Fibroblast of skin of scalp (primary cell): ENCODE measurements at regions not wholly inside any gene's neighbourhood (a gene's known extent, or its start where the extent isn't known, plus 50 kb on each side); places are given as distances from the start of the nearest gene placed in this dataset.

Experiments used
- DNase-seq: peaks from one replicate; pipeline ENCODE4 v3.0.0-alpha.2; 2013

DNA sequence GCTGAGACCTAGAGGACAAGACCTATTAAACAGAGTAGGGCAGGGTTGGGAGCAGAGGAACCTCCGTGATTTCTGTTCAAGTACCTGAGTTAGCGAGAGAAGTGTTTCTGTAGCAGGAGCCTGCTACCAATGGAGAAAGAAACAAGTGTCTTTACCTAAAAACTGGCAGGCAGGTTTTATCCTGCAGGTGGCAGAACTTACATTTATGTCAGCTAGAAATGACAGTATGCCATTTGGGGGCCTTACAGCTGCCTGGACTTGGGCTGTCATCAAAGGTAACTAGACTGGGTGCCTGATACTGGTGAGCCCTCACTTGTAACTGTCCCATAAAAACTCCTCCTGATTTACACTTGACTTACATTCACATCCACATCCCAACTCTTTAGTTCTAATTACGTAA lies 185.3 kb upstream of the MIR17HG start:
- no peak for DNase-seq

DNA sequence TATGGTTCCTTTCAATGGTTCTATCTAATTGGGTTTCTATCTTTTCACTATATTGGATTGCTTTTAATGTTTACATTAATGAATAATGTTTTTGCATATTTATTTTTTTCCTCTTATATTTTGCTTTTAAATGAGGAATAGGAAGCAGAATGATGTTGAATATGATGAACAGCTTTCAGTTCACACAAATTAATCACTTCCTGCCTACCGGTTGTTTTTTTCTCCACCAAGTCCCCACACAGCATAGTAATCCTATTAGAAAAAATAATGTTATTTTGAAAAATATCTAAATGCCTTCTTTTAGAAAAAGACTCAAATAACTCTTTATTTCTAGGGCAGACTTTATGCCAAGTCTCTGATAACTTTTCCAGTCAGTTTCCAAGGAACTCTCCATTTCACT lies 184.9 kb upstream of the MIR17HG start:
- DNase-seq = no peak

DNA sequence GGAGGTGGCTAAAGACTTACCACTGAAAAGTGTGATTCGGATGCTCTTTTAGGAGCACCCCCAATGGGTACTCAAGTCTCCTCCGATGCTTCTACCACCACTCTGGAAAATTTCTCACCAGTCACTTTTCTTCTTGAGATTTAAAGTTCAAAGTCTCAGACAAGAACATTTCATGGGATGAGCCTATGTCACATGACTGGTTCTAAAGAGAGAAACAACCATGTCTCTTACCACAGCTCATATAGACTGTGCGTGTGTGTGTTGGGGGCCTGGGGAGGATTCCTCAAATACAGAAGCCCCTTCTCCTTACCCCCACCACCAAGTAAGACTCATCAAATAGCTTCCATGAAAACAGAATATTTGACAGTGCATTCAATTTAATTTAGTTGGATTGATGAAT lies 181.7 kb upstream of the MIR17HG start:
- DNase-seq = no peak

DNA sequence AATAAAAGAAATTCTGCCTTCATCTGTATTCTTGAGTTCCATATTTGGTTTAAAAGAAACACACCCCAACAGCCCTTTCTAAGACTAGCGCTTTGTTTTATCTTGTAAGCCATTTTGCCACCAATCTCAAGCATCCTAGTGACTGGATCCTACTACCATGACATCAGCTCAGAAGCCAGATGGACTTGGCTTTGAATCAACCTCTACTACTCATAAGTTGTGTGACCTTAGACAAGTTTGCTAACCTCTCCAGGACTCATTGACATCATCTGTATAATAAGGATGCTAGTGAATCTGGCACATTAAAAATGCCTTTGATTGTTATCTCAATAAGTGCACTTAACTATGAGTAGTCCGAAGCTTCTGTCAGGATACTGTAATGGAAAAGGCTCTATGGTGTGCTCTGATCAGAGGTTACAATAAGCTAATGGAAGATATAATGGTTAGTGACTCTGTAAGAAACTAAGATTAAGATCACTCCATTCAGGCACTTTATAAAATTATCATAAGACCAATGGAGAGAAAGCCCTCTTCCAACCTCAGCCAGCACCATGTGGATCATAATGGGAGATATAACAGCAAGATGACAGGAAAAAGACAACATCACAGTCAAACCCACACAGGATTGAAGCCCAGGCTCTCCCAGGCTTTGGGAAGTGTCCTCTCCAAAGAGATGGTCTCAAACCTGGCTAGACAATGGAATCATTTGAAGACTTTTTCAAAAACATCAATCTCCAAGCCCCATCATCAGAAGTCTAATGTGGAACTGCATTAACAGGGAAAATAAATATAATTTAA lies 180.6 kb upstream of the MIR17HG start:
- no peak for DNase-seq

- DNase-seq = no peak
Measured at GRCh38 chr13:91167706-91168385, 179.6 kb upstream of the MIR17HG start.

GRCh38 chr13:91168386-91168711 lies 179.1 kb upstream of the MIR17HG start:
- no peak for DNase-seq

GRCh38 chr13:91169321-91170050 lies 178.0 kb upstream of the MIR17HG start:
- no peak for DNase-seq

- DNase-seq = no peak
Measured at GRCh38 chr13:91172160-91172559, 175.3 kb upstream of the MIR17HG start.

GRCh38 chr13:91174886-91175501 lies 172.5 kb upstream of the MIR17HG start:
- DNase-seq = no peak

DNA sequence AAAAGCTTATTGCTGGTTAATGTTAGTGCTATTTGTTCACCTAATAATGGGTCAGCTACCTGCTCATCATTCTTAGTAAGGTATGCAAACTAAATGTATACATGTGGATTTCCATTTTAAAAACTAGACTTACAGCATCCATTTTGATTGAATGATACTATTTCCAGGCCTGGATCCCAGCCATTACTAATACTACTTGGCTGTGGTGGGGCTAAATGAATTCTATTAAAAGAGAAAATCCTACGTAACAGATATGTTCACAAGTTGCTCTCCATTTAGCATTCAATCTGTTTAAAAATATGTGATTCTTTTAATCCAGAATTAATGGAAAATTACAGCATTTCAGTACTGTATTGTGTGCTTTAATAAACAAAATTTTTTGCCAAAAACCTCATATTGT lies 169.4 kb upstream of the MIR17HG start:
- no peak for DNase-seq

DNA sequence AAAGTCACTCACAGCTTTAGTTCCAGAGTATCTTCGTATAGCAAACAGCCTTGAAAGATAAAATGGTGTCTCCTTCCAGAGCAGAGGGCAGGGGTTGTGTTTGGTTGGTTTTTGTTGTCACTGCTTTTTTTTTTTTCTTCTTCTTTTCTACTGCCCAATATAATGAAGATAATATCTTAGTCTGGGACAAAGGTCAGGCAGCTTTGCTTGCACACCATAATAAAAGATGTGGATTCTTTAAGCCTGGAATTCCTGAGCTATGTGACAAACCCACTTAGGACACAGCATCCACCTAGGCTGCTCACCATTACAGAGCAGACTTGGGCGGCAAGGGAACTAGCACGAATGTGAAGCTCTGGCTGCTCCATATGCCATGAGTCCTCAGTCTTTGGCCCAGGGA lies 165.6 kb upstream of the MIR17HG start:
- DNase-seq = no peak

GRCh38 chr13:91184244-91184926 lies 163.1 kb upstream of the MIR17HG start:
- peak; percentile 23 for DNase-seq

DNA sequence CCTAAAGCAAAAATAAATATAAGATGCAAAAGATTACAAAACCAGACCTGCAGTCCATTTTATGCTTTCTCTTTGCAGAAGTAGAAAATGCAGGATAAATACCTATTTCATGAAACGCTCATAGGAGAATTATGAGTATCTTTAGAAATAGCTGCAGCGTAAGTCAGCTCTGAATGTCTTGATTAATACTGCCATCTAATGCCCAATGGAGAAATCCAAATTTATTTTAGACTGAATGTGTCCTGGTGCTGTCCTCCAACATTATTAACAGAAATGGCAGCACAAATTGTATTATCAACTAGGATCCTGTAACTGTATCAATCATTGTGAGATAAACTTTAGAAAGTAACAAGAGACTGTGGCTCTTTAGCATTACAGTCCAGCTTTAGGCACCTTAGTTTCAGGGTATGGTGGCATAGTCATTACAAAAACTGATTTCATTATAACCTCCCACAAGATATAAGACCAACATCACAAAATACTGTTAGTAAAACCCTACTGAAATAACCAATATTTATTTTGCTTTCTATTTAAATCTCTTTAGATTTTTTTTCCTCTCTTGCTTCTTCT lies 162.1 kb upstream of the MIR17HG start:
- DNase-seq = peak; percentile 32

GRCh38 chr13:91187522-91187921 lies 160.0 kb upstream of the MIR17HG start:
- DNase-seq = no peak

- no peak for DNase-seq
Measured at GRCh38 chr13:91189506-91189905, 158.0 kb upstream of the MIR17HG start.

GRCh38 chr13:91193358-91193757 lies 154.1 kb upstream of the MIR17HG start:
- no peak for DNase-seq

- no peak for DNase-seq
Measured at GRCh38 chr13:91195789-91196188, 151.7 kb upstream of the MIR17HG start.

- no peak for DNase-seq
Measured at GRCh38 chr13:91196958-91197357, 150.5 kb upstream of the MIR17HG start.

DNA sequence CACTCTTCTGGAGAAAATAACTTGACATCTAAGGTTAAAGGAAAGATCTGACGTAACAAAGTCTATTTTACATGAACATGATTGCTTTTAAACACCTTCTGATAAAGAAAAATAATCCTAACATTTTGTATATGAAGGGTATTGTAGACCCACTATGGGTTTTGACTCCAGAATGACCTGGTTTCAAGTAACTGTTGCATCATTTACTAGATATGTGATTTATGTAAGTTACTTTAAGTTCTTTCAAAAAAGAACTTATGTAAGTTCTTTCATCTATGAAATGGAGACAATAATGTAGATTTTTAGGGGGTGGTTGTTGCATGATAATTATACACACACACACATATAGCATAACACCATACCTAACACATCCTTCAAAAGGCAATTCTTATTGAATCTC lies 147.6 kb upstream of the MIR17HG start:
- no peak for DNase-seq

GRCh38 chr13:91200486-91200885 lies 147.0 kb upstream of the MIR17HG start:
- DNase-seq = no peak

GRCh38 chr13:91203430-91203829 lies 144.1 kb upstream of the MIR17HG start:
- no peak for DNase-seq

GRCh38 chr13:91207261-91207660 lies 140.2 kb upstream of the MIR17HG start:
- DNase-seq = no peak
